Mesenchymal stem cell (in vitro differentiated cells and primary cell): ENCODE measurements at regions not wholly inside any gene's neighbourhood (a gene's known extent, or its start where the extent isn't known, plus 50 kb on each side); places are given as distances from the start of the nearest gene placed in this dataset.

ENCODE experiments used
- DNase-seq: peaks from one replicate; pipeline ENCODE4 v3.0.0-alpha.2; 2013
- H2AFZ ChIP-seq: one replicate; pipeline ENCODE4 v1.6.1; 2013; ENCODE audit warnings: low read depth, mild to moderate bottlenecking, control low read depth, inconsistent platforms, low read length, moderate library complexity
- H2AK5ac ChIP-seq: 2 replicates; pipeline ENCODE4 v1.6.1; 2013; ENCODE audit warnings: low read length, moderate library complexity, mild to moderate bottlenecking, inconsistent platforms; ENCODE audit not compliant: severe bottlenecking
- H2BK120ac ChIP-seq: one replicate; pipeline ENCODE4 v1.6.1; 2013; ENCODE audit warnings: low read depth, mild to moderate bottlenecking, inconsistent platforms, low read length, moderate library complexity
- H2BK12ac ChIP-seq, 2 experiments: one replicate each; pipeline ENCODE4 v1.6.1; 2013; ENCODE audit warnings: inconsistent platforms in 2 of 2, low read length in 2 of 2, mild to moderate bottlenecking in 2 of 2, moderate library complexity in 2 of 2, control low read depth in 1 of 2
- H2BK15ac ChIP-seq: one replicate; pipeline ENCODE4 v1.6.1; 2013; ENCODE audit warnings: mild to moderate bottlenecking, low read depth, inconsistent platforms; ENCODE audit not compliant: poor library complexity, severe bottlenecking
- H2BK5ac ChIP-seq: 2 replicates; pipeline ENCODE4 v1.6.1; 2013; ENCODE audit warnings: low read depth, mild to moderate bottlenecking, low read length, control low read depth, inconsistent platforms; ENCODE audit not compliant: poor library complexity, severe bottlenecking
- H3K14ac ChIP-seq, 2 experiments: one replicate each; pipeline ENCODE4 v1.6.1; 2013; ENCODE audit warnings: inconsistent platforms in 2 of 2, low read length in 2 of 2, control low read depth in 1 of 2, mild to moderate bottlenecking in 1 of 2, moderate library complexity in 1 of 2
- H3K18ac ChIP-seq, 2 experiments: one replicate each; pipeline ENCODE4 v1.6.1; 2013; ENCODE audit warnings: inconsistent platforms in 2 of 2, low read length in 2 of 2, control low read depth in 1 of 2, low read depth in 1 of 2, mild to moderate bottlenecking in 1 of 2
- H3K23ac ChIP-seq, 2 experiments: one replicate each; pipeline ENCODE4 v1.6.1; 2013; ENCODE audit warnings: inconsistent platforms in 2 of 2, low read length in 2 of 2, mild to moderate bottlenecking in 2 of 2, moderate library complexity in 2 of 2, control low read depth in 1 of 2
- H3K27ac ChIP-seq: 2 replicates; pipeline ENCODE4 v1.5.1; 2013; ENCODE audit warnings: mild to moderate bottlenecking, moderate library complexity, low read length, control low read depth, inconsistent platforms; ENCODE audit not compliant: poor library complexity, severe bottlenecking
- H3K27me3 ChIP-seq, 2 experiments: 2 replicates each; pipeline versions ENCODE4 v1.6.1 to v1.7.0; 2013; ENCODE audit warnings: low read length in 2 of 2, mild to moderate bottlenecking in 2 of 2, moderate library complexity in 2 of 2, control low read depth in 1 of 2, inconsistent platforms in 1 of 2; ENCODE audit not compliant: control insufficient read depth in 1 of 2, insufficient read depth in 1 of 2
- H3K36me3 ChIP-seq, 2 experiments: 2 replicates each; pipeline versions ENCODE4 v1.6.1 to v1.7.0; 2013; ENCODE audit warnings: low read length in 2 of 2, control low read depth in 1 of 2, inconsistent platforms in 1 of 2, low read depth in 1 of 2, mild to moderate bottlenecking in 1 of 2; ENCODE audit not compliant: insufficient read depth in 2 of 2, control insufficient read depth in 1 of 2
- H3K4ac ChIP-seq, 2 experiments: one replicate each; pipeline ENCODE4 v1.6.1; 2013; ENCODE audit warnings: inconsistent platforms in 2 of 2, low read length in 2 of 2, mild to moderate bottlenecking in 2 of 2, moderate library complexity in 2 of 2, control low read depth in 1 of 2, low read depth in 1 of 2
- H3K4me1 ChIP-seq: 2 replicates; pipeline ENCODE4 v1.6.1; 2013; ENCODE audit warnings: low read depth, low read length, control low read depth; ENCODE audit not compliant: control insufficient read depth, insufficient read depth
- H3K4me2 ChIP-seq: 2 replicates; pipeline ENCODE4 v1.6.1; 2013; ENCODE audit warnings: low read length, mild to moderate bottlenecking, inconsistent platforms; ENCODE audit not compliant: poor library complexity, severe bottlenecking
- H3K4me3 ChIP-seq, 2 experiments: 2 replicates each; pipeline versions ENCODE4 v1.5.1 to v1.7.0; 2013; ENCODE audit warnings: low read length in 2 of 2, mild to moderate bottlenecking in 2 of 2, control low read depth in 1 of 2, low read depth in 1 of 2; ENCODE audit not compliant: insufficient read depth in 1 of 2
- H3K79me1 ChIP-seq: replicated peaks from 2 replicates; pipeline ENCODE4 v1.6.1; 2013; ENCODE audit warnings: mild to moderate bottlenecking, control low read depth, low read length, inconsistent platforms; ENCODE audit not compliant: poor library complexity, severe bottlenecking
- H3K9ac ChIP-seq: 2 replicates; pipeline ENCODE4 v1.7.0; 2013; ENCODE audit warnings: mild to moderate bottlenecking, low read length, moderate library complexity
- H3K9me3 ChIP-seq: 2 replicates; pipeline ENCODE4 v1.7.0; 2013; ENCODE audit warnings: mild to moderate bottlenecking, low read length; ENCODE audit not compliant: control insufficient read depth
- H4K8ac ChIP-seq: one replicate; pipeline ENCODE4 v1.6.1; 2013; ENCODE audit warnings: inconsistent platforms, mild to moderate bottlenecking, low read length, moderate library complexity
- H4K91ac ChIP-seq: one replicate; pipeline ENCODE4 v1.6.1; 2013; ENCODE audit warnings: mild to moderate bottlenecking, low read length, inconsistent platforms
- WGBS: methylation state at CpG from one replicate; pipeline ENCODE4 v1.1.7; 2013; ENCODE audit warnings: mixed read lengths; 5-methylcytosine and 5-hydroxymethylcytosine counted together

DNA sequence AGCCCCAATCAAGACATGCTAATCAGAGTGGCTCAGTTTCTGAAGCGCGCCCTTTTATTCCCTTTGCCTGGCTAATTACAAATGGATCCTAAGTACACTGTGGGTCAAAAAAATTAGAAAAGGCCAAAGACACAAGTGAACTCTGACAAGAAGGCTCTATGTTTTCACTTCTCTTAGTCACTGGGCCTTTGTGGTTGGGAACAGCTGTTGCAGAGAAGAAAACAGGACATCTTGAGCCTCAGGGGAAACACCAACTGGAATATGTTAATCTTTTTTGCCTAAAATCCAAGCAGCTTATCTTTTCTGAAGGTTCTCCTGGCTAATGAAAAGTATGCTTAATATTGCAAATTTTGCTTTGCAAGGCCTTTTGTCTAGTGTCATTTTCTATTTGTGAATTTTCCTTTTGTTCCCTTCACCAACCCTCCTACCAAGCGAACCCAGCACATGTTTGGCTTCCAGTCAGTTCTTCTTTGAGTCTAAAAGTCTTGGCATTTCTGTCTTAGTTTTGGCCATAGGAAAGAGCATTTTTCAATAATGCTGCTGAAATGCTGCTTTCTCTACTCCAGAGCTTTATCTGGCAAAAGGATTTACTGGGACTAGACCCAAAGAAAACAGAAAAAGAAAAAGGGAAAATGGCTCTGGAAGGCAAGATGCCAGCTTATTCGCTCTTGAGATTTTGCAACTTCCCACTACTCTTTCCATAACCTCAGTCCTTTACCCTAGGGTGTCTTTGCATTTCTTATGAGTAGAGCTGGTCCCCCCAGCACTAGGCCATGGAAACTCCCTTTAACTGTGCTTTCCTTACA is 440.2 kb upstream of the ST6GAL2 start:
- 87% methylated on average over 3 of the region's 4 CpGs for WGBS
- no peaks in the 10 kb centered on the region for H3K4me1 ChIP-seq
- no peak overlapping the region for H4K8ac ChIP-seq
- H3K36me3 ChIP-seq = no peaks in the 10 kb centered on the region
- no peak overlapping the region for H3K4me2 ChIP-seq
- DNase-seq = no peak
- no peak overlapping the region for H2BK5ac ChIP-seq
- no peak overlapping the region for H2BK120ac ChIP-seq
- no peak overlapping the region for H3K14ac ChIP-seq
- H3K27me3 ChIP-seq = peaks cover 0 to 6% of the 10 kb centered on the region in 2 experiments
- H2AK5ac ChIP-seq = no peak overlapping the region
- no peaks in the 10 kb centered on the region for H3K79me1 ChIP-seq
- H2BK15ac ChIP-seq = no peak overlapping the region
- peak overlapping the region; percentile 11 for H3K9ac ChIP-seq
- no peak overlapping the region for H2AFZ ChIP-seq
- H4K91ac ChIP-seq = no peak overlapping the region
- no peak overlapping the region for H3K18ac ChIP-seq
- H3K4me3 ChIP-seq = peak overlapping the region in 1 of 2 experiments; percentile 33
- peaks cover 29% of the 10 kb centered on the region for H3K9me3 ChIP-seq
- no peak overlapping the region for H2BK12ac ChIP-seq
- no peak overlapping the region for H3K4ac ChIP-seq
- H3K27ac ChIP-seq = no peak overlapping the region
- H3K23ac ChIP-seq = no peak overlapping the region

DNA sequence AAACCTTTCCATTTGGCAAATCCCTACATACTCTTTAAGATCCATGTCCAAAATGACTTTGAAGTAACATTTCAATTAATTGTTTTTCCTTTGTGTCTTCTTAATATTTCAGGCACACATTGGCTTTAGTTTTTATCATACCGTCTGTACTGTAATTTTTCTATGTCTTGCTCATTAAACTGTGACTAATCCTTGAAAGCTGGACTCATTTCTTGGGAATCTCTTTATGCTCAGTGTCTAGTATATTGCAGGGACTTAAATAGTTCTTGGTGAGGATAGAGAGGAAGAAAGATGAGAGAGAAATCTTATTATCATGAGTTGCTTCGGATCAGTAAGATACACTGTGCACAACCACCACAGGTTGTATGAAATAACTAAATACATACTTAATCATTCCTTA is 448.3 kb upstream of the ST6GAL2 start:
- Histone ChIP-seq H3K14ac (no peak overlapping the region), H3K27ac (no peak overlapping the region), H3K23ac (no peak overlapping the region), H3K36me3 (no peaks in the 10 kb centered on the region), H4K91ac (no peak overlapping the region), H2AFZ (no peak overlapping the region), H2BK15ac (no peak overlapping the region), H2BK120ac (no peak overlapping the region), H3K4me2 (no peak overlapping the region), H2AK5ac (no peak overlapping the region), H3K4me3 (no peak overlapping the region), H3K79me1 (no peaks in the 10 kb centered on the region), H2BK5ac (no peak overlapping the region), H3K4ac (no peak overlapping the region), H2BK12ac (no peak overlapping the region), H3K4me1 (no peaks in the 10 kb centered on the region), H3K27me3 (no peaks in the 10 kb centered on the region), H3K18ac (no peak overlapping the region), H4K8ac (no peak overlapping the region), H3K9me3 (peaks cover 9% of the 10 kb centered on the region), H3K9ac (no peak overlapping the region)
- 75% methylated on average over 1 of the region's 2 CpGs for WGBS
- DNase-seq = no peak

DNA sequence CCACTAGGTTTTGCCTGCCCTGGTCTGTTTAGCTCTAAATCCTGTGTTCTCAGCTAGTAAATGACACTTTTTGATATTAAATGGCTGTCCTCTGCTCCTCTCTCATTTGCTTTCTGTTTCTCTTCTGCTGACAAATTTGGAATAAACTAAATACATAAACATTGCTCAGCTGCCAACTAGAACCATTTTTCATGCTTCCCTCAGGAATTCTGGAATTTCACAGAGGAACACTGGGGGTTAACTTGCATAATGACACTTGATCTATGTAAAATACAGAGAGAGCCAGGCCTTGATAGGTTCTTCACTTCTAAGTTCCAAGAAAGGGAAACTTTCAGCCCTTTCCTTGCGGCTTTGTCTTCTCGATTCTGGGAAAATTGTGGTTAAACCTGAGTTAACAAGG is 450.6 kb upstream of the ST6GAL2 start:
- Histone ChIP-seq H2BK12ac (no peak overlapping the region), H3K79me1 (no peaks in the 10 kb centered on the region), H3K9me3 (peaks cover 13% of the 10 kb centered on the region), H3K4me1 (no peaks in the 10 kb centered on the region), H2BK5ac (no peak overlapping the region), H2AK5ac (no peak overlapping the region), H3K9ac (no peak overlapping the region), H2AFZ (no peak overlapping the region), H3K27ac (no peak overlapping the region), H3K27me3 (no peaks in the 10 kb centered on the region), H2BK120ac (no peak overlapping the region), H3K14ac (no peak overlapping the region), H4K8ac (no peak overlapping the region), H3K4me2 (no peak overlapping the region), H3K36me3 (no peaks in the 10 kb centered on the region), H3K4ac (no peak overlapping the region), H3K18ac (no peak overlapping the region), H2BK15ac (no peak overlapping the region), H3K23ac (no peak overlapping the region), H3K4me3 (no peak overlapping the region), H4K91ac (no peak overlapping the region)
- DNase-seq = no peak
- WGBS = 81% methylated on average over 2 of the region's 2 CpGs

DNA sequence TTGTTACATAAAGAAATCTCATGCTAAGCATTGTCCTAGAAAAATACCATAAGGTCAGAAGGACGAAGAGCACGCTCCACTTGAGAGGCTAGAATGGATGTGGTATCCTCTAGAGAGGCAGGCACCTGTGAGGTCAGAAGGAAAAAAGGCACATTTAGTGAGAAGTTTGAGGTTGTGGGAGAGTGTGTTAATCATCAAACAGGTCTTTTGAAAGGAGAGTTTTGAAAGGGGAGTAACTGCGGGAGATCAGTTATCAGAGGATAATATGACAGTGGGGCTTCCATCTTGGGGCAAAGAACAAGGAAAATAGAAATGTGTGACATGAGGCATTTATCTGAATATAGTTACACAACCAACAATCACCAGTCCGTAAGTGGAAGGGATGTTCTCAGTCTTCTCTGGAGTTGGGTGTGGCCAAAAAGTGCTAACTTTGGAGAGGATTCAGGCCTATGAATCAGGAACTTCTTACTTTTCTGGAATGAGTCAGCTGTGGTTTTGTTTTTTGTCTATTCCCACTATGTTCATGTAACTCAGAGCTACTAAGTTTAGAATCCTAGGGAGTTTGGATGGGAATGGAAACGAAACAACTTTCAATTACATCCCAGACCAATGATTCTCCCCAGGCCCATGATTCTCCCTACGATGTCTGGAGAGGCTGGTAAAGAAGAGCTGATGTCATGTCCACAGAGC is 451.4 kb upstream of the ST6GAL2 start:
- H3K79me1 ChIP-seq = no peaks in the 10 kb centered on the region
- H3K27ac ChIP-seq = no peak overlapping the region
- no peaks in the 10 kb centered on the region for H3K27me3 ChIP-seq

More for the DNA sequence above, 451.4 kb upstream of the ST6GAL2 start:
- Histone ChIP-seq H2AFZ (no peak overlapping the region), H4K91ac (no peak overlapping the region), H3K14ac (no peak overlapping the region), H2BK120ac (no peak overlapping the region), H3K18ac (no peak overlapping the region), H3K23ac (no peak overlapping the region), H2BK5ac (no peak overlapping the region), H3K9ac (peak overlapping the region; percentile 72), H3K4me2 (no peak overlapping the region), H2AK5ac (no peak overlapping the region), H3K4me3 (no peak overlapping the region), H4K8ac (no peak overlapping the region), H3K36me3 (no peaks in the 10 kb centered on the region), H2BK12ac (no peak overlapping the region), H2BK15ac (no peak overlapping the region), H3K4ac (no peak overlapping the region), H3K4me1 (no peaks in the 10 kb centered on the region), H3K9me3 (peaks cover 20% of the 10 kb centered on the region)
- peak; percentile 56 for DNase-seq
- WGBS = 52% methylated on average over 4 of the region's 6 CpGs
